ENCODE measurements at regions not wholly inside any gene's neighbourhood (a gene's known extent, or its start where the extent isn't known, plus 50 kb on each side); places are given as distances from the start of the nearest gene placed in this dataset.

GRCh38 chr3:16070707-16071106 lies 103.8 kb upstream of the GALNT15 start:
- TF ChIP-seq CTCF (IDR thresholded peaks at IDR 0.05) = no peak
- no peak for TF ChIP-seq POLR2A (IDR thresholded peaks at IDR 0.05)
